ENCODE measurements at regions not wholly inside any gene's neighbourhood (a gene's known extent, or its start where the extent isn't known, plus 50 kb on each side); places are given as distances from the start of the nearest gene placed in this dataset.
A peak's percentile ranks its signal among the peaks of the same experiment; 100 is the strongest.

DNA sequence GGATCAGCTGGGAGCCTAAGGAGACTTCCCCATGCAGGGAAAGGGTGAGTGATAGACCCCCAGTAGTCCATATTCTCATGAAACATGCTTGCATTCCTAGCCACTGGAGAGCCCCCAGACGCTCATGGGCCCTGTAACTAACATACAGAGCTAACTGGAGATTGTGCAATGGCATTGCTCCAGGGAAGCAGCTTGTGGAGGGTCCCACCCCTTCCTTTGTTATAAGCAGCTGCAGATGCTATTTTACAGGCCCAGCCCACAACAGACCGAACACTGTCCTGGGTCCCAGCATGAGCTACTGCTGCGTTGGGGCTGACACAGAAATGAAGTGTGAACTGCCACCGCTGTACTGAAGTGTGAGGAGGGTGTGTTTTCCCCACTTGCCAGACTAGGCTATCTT, 1465.7 kb upstream of the DIAPH2 start:
- Histone ChIP-seq H3K27me3 (ENCODE audit: insufficient read depth, insufficient read length) (no peaks in the 10 kb centered on the region), H3K9me3 (ENCODE audit: insufficient read depth, low read length) (no peaks in the 10 kb centered on the region), H3K4me3 (ENCODE audit: insufficient read length, low read depth) (no peak overlapping the region), H3K4me1 (ENCODE audit: insufficient read depth, insufficient read length) (no peaks in the 10 kb centered on the region), H3K36me3 (ENCODE audit: insufficient read depth, insufficient read length, low read length) (no peaks in the 10 kb centered on the region), H3K9ac (ENCODE audit: insufficient read length, low read depth) (no peak overlapping the region)
- TF ChIP-seq SUZ12 (IDR thresholded peaks at IDR 0.05; ENCODE audit: extremely low read depth, insufficient read depth, insufficient read length) (no peak), YY1 (IDR thresholded peaks at IDR 0.05; ENCODE audit: insufficient read depth, insufficient read length) (no peak), ZNF274 (IDR thresholded peaks at IDR 0.05; ENCODE audit: low read depth, low read length) (no peak)
- no peak for DNase-seq (ENCODE audit: low read depth, low spot score)

DNA sequence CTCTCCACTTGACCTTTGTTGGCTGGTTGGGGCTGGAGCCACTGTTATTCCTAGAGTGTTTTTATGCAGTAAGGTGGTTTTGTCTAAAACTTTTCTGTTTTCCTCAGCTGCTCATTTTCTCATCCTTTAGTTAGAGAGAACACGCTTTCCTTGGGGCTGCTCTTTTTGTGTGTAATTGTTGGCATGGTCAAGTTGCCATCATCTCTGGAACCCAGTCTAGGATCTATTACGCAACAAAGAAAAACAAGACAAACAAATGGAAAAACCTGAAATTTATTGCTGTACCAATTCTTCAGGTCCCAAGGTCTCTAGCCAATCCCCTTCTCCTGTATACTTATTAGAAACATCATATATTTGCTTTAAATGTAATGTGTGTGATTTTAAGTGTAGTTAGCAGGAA, 1436.3 kb upstream of the DIAPH2 start:
- no peak for DNase-seq (ENCODE audit: low read depth, low spot score)
- TF ChIP-seq SUZ12 (IDR thresholded peaks at IDR 0.05; ENCODE audit: extremely low read depth, insufficient read depth, insufficient read length) = no peak
- TF ChIP-seq YY1 (IDR thresholded peaks at IDR 0.05; ENCODE audit: insufficient read depth, insufficient read length) = no peak
- Histone ChIP-seq H3K36me3 (ENCODE audit: insufficient read depth, insufficient read length, low read length) (no peaks in the 10 kb centered on the region), H3K27me3 (ENCODE audit: insufficient read depth, insufficient read length) (no peaks in the 10 kb centered on the region), H3K4me1 (ENCODE audit: insufficient read depth, insufficient read length) (no peaks in the 10 kb centered on the region), H3K9ac (ENCODE audit: insufficient read length, low read depth) (no peak overlapping the region), H3K9me3 (ENCODE audit: insufficient read depth, low read length) (no peaks in the 10 kb centered on the region), H3K4me3 (ENCODE audit: insufficient read length, low read depth) (no peak overlapping the region)

DNA sequence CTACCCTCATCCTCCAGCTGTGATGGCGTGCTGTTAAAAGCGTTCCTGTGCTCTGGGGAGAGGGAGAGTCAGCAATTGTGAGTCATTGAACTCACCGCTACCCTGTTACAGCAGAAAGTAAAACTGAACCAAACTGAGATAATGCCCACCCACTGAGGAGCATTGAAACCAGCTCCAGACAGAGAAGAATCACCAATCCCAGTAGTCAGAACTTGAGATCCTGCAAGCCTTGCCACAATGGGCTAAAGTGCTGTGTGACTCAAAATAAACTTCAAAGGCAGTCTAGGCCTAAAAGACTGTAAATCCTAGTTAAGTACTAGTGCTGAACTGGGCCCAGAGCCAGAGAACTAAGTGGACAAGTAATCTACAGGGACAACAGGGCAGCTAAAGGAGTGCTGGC, 1394.2 kb upstream of the DIAPH2 start:
- Histone ChIP-seq H3K9me3 (ENCODE audit: insufficient read depth, low read length) (no peaks in the 10 kb centered on the region), H3K27me3 (ENCODE audit: insufficient read depth, insufficient read length) (no peaks in the 10 kb centered on the region), H3K4me1 (ENCODE audit: insufficient read depth, insufficient read length) (no peaks in the 10 kb centered on the region), H3K36me3 (ENCODE audit: insufficient read depth, insufficient read length, low read length) (no peaks in the 10 kb centered on the region), H3K9ac (ENCODE audit: insufficient read length, low read depth) (no peak overlapping the region), H3K4me3 (ENCODE audit: insufficient read length, low read depth) (no peak overlapping the region)
- DNase-seq (ENCODE audit: low read depth, low spot score) = peak; percentile 22
- TF ChIP-seq SUZ12 (IDR thresholded peaks at IDR 0.05; ENCODE audit: extremely low read depth, insufficient read depth, insufficient read length) = no peak
- TF ChIP-seq ZNF274 (IDR thresholded peaks at IDR 0.05; ENCODE audit: low read depth, low read length) = no peak

- H3K36me3 ChIP-seq (ENCODE audit: insufficient read depth, insufficient read length, low read length) = no peaks in the 10 kb centered on the region
- TF ChIP-seq SUZ12 (IDR thresholded peaks at IDR 0.05; ENCODE audit: extremely low read depth, insufficient read depth, insufficient read length) = no peak
- TF ChIP-seq YY1 (IDR thresholded peaks at IDR 0.05; ENCODE audit: insufficient read depth, insufficient read length) = no peak
- no peak for TF ChIP-seq ZNF274 (IDR thresholded peaks at IDR 0.05; ENCODE audit: low read depth, low read length)
- H3K9ac ChIP-seq (ENCODE audit: insufficient read length, low read depth) = no peak overlapping the region
- H3K27me3 ChIP-seq (ENCODE audit: insufficient read depth, insufficient read length) = no peaks in the 10 kb centered on the region
- no peak overlapping the region for H3K4me3 ChIP-seq (ENCODE audit: insufficient read length, low read depth)
- H3K4me1 ChIP-seq (ENCODE audit: insufficient read depth, insufficient read length) = no peaks in the 10 kb centered on the region
- DNase-seq (ENCODE audit: low read depth, low spot score) = no peak
- no peaks in the 10 kb centered on the region for H3K9me3 ChIP-seq (ENCODE audit: insufficient read depth, low read length)
These were observed 1393.1 kb upstream of the DIAPH2 start for GRCh38 chrX:95291561-95291960.

DNA sequence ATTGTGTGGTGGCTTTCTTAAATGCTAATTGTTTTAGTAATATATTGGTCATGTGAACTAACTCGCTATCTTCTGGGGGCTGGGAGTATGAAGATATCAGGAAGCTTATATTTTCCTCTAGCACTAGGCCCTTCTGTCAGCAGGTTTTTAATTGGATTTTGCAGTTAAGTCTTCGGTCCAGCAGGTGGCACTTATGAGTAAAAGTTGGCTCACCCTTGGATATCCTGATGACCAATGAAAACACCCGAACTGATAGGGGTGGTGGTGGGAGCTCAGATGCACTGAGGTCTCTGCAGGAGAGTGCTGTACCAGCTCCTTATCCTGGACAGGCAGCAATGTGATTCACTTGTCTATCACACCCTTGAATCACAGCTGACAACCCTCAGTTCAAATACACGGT, 1365.8 kb upstream of the DIAPH2 start:
- Histone ChIP-seq H3K9me3 (ENCODE audit: insufficient read depth, low read length) (no peaks in the 10 kb centered on the region), H3K27me3 (ENCODE audit: insufficient read depth, insufficient read length) (no peaks in the 10 kb centered on the region)

DNA sequence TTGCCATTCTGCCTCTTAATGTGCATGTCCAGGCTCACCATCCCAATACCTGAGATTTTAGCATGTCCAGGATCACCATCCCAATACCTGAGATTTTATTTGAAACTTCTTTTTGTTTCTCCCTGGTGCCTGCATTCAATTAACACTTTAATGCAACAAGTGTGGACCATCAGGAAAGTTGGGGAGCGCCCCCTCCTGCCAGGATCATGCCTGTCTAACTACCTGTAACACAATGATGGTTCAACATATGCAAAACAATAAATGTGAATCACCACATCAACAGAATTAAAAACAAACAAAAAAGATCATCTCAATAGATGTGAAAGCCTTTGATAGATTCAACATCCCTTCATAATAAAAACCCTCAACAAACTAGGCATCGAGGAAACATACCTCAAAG, 1359.5 kb upstream of the DIAPH2 start:
- DNase-seq (ENCODE audit: low read depth, low spot score) = no peak
- Histone ChIP-seq H3K27me3 (ENCODE audit: insufficient read depth, insufficient read length) (no peaks in the 10 kb centered on the region), H3K9ac (ENCODE audit: insufficient read length, low read depth) (no peak overlapping the region), H3K4me1 (ENCODE audit: insufficient read depth, insufficient read length) (no peaks in the 10 kb centered on the region), H3K4me3 (ENCODE audit: insufficient read length, low read depth) (no peak overlapping the region), H3K36me3 (ENCODE audit: insufficient read depth, insufficient read length, low read length) (no peaks in the 10 kb centered on the region), H3K9me3 (ENCODE audit: insufficient read depth, low read length) (no peaks in the 10 kb centered on the region)
- TF ChIP-seq YY1 (IDR thresholded peaks at IDR 0.05; ENCODE audit: insufficient read depth, insufficient read length) (no peak), SUZ12 (IDR thresholded peaks at IDR 0.05; ENCODE audit: extremely low read depth, insufficient read depth, insufficient read length) (no peak), ZNF274 (IDR thresholded peaks at IDR 0.05; ENCODE audit: low read depth, low read length) (no peak)

More for the DNA sequence above, 1365.8 kb upstream of the DIAPH2 start:
- TF ChIP-seq SUZ12 (IDR thresholded peaks at IDR 0.05; ENCODE audit: extremely low read depth, insufficient read depth, insufficient read length) (no peak), ZNF274 (IDR thresholded peaks at IDR 0.05; ENCODE audit: low read depth, low read length) (no peak), YY1 (IDR thresholded peaks at IDR 0.05; ENCODE audit: insufficient read depth, insufficient read length) (no peak)
- peak; percentile 9 for DNase-seq (ENCODE audit: low read depth, low spot score)
- no peak overlapping the region for H3K4me3 ChIP-seq (ENCODE audit: insufficient read length, low read depth)
- H3K36me3 ChIP-seq (ENCODE audit: insufficient read depth, insufficient read length, low read length) = no peaks in the 10 kb centered on the region
- no peaks in the 10 kb centered on the region for H3K4me1 ChIP-seq (ENCODE audit: insufficient read depth, insufficient read length)
- no peak overlapping the region for H3K9ac ChIP-seq (ENCODE audit: insufficient read length, low read depth)

DNA sequence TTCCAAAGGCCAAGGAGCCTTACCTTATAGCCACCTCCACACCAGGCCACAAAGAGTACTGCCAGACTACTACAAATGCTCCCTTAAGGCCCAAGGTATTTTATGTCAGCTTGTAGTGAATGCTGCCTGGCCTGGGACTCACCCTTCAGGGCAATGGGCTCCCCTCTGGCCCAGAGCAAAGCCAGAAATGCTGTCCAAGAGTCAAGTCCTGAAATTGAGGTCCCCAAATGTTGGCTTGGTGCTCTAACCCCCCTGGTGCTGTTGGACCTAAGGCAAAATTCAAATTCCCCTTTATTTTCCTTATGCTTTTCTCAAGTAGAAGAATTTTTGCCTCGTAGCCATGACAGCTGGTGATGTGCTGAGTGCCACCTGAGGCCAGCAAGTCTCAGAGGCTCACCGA, 1354.3 kb upstream of the DIAPH2 start:
- no peak for DNase-seq (ENCODE audit: low read depth, low spot score)
- Histone ChIP-seq H3K9ac (ENCODE audit: insufficient read length, low read depth) (no peak overlapping the region), H3K36me3 (ENCODE audit: insufficient read depth, insufficient read length, low read length) (no peaks in the 10 kb centered on the region), H3K27me3 (ENCODE audit: insufficient read depth, insufficient read length) (no peaks in the 10 kb centered on the region), H3K4me1 (ENCODE audit: insufficient read depth, insufficient read length) (no peaks in the 10 kb centered on the region), H3K4me3 (ENCODE audit: insufficient read length, low read depth) (no peak overlapping the region), H3K9me3 (ENCODE audit: insufficient read depth, low read length) (no peaks in the 10 kb centered on the region)
- no peak for TF ChIP-seq ZNF274 (IDR thresholded peaks at IDR 0.05; ENCODE audit: low read depth, low read length)
- no peak for TF ChIP-seq YY1 (IDR thresholded peaks at IDR 0.05; ENCODE audit: insufficient read depth, insufficient read length)
- TF ChIP-seq SUZ12 (IDR thresholded peaks at IDR 0.05; ENCODE audit: extremely low read depth, insufficient read depth, insufficient read length) = no peak

- DNase-seq (ENCODE audit: low read depth, low spot score) = no peak
- H3K36me3 ChIP-seq (ENCODE audit: insufficient read depth, insufficient read length, low read length) = no peaks in the 10 kb centered on the region
- no peaks in the 10 kb centered on the region for H3K27me3 ChIP-seq (ENCODE audit: insufficient read depth, insufficient read length)
- H3K4me1 ChIP-seq (ENCODE audit: insufficient read depth, insufficient read length) = no peaks in the 10 kb centered on the region
- no peak for TF ChIP-seq SUZ12 (IDR thresholded peaks at IDR 0.05; ENCODE audit: extremely low read depth, insufficient read depth, insufficient read length)
- no peak for TF ChIP-seq YY1 (IDR thresholded peaks at IDR 0.05; ENCODE audit: insufficient read depth, insufficient read length)
- no peak for TF ChIP-seq ZNF274 (IDR thresholded peaks at IDR 0.05; ENCODE audit: low read depth, low read length)
- no peak overlapping the region for H3K4me3 ChIP-seq (ENCODE audit: insufficient read length, low read depth)
- no peaks in the 10 kb centered on the region for H3K9me3 ChIP-seq (ENCODE audit: insufficient read depth, low read length)
- H3K9ac ChIP-seq (ENCODE audit: insufficient read length, low read depth) = no peak overlapping the region
These were observed 1352.1 kb upstream of the DIAPH2 start for GRCh38 chrX:95332530-95332929.

Measured in NT2/D1 (cell line).